HG02642 (cell line): ENCODE measurements at regions not wholly inside any gene's neighbourhood (a gene's known extent, or its start where the extent isn't known, plus 50 kb on each side); places are given as distances from the start of the nearest gene placed in this dataset.
"Not testable (repeated sequence)": the region's sequence is repeated elsewhere in the genome, so short reads cannot be mapped to it uniquely, and the experiment has no call there.

Experiments used
- ATAC-seq: cut with Tn5 transposase; IDR thresholded peaks from one replicate; pipeline ENCODE4 v1.9.1; 2021; ENCODE audit warnings: mild to moderate bottlenecking; ENCODE audit not compliant: unreplicated experiment, poor library complexity

DNA sequence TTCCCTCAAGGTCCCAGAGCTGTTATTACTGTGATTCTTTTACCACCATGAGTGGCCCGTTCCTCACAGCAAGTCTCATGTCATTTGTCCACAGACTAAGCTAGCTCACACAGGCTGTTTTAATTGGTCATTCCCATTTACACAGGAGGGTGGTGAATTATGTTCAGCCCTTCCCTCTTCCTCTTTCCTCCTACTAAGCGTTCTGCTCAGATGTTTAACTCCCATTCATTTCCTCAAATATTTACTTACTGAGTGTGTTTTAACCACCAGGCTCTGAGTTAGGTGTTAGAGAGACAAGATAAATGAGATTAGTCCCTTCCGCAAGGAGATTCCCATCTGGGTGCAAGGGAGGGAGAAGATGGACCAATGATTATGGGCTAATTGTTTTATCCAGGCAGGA, 403.6 kb upstream of the ACVR2A start:
- no peak for ATAC-seq

DNA sequence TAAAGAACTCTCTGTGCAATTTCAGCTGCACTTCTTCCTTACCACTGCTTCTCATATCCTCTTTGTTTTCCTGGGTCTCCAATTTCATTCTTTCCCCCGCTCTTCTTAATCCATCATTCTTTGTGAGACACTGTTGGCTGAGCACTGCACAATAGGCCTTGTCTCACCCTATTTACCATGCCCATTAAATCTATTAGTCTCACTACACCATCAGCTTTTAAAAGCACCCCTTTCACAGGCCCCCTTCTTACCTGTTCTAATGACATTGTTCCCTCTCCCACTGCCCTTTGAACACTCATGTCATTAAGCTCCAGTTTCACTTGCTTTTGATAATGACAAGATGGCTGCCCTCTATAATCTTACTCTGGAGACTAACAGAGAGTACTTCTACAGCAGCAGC, 404.1 kb upstream of the ACVR2A start:
- ATAC-seq = no peak

DNA sequence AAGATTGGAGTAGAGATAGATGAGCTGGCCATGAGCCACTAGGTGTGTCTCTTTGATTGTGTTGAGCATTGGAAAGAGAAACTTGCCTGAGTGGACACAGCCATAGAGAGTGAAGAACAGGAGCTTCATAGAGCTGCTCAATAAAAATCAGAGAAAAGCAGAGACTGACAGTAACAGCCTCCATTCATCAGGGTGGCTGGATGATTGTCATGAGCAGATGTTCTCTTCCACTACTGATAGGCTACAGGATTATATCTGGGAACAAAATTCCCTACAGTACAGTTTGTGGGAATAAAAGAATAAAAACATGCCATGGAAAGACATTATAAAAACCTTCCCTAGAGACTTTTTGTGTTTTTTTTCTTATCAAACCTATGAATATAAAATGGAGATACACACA, 404.8 kb upstream of the ACVR2A start:
- no peak for ATAC-seq

DNA sequence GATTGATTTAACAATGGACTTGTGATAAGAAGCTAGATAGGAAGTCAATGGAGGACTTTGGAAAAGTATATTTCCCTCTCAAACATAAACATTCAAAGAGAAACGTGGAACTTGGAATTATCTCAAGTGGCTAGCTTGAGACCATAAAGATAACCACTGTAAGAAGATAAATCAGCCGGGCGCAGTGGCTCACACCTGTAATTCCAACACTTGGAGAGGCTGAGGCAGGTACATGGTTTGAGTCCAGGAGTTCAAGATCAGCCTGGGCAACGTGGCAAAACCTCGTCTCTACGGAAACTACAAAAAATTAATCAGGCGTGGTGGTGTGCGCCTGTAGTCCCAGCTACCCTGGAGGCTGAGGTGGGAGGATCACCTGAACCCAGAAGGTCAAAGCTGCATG, 405.9 kb upstream of the ACVR2A start:
- ATAC-seq = no peak

DNA sequence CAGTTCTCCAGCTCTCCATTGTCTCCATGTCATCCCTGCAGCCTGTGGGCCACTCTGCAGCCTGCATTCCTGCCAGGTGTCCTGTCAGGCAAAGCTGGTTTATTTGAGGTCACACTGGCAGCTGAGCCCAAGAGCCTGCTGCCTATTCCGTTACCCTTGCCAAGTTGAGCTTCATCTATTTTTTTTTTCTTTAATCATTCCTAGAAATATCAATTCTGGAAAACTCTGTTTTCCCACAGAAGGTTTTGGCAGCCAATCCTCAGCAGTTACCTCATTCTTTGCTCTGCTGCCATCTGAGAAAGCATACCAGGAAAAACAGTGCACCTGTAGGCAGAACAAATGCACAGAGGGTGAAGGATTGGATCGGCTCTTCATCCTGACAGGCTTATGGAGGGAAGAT, 411.0 kb upstream of the ACVR2A start:
- ATAC-seq = no peak

DNA sequence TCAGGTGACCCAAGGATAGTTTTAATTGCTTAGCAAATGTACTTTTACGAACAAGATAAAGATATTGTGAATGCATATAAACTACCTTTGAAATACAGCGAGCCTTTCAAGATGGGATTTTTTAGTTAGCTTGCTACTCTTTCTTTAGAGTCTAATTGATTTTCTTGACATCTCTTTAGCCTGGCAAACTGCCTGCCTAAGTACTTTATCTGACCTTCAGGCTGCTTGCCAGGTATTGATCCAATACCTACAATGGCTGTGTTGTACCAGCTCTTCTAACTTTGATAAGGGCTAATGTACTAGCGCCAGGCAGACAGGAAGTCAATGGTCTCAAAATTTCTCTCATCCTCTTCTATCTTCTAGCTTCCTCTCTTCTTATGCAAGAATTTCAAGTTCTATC, 414.4 kb upstream of the ACVR2A start:
- ATAC-seq = no peak

DNA sequence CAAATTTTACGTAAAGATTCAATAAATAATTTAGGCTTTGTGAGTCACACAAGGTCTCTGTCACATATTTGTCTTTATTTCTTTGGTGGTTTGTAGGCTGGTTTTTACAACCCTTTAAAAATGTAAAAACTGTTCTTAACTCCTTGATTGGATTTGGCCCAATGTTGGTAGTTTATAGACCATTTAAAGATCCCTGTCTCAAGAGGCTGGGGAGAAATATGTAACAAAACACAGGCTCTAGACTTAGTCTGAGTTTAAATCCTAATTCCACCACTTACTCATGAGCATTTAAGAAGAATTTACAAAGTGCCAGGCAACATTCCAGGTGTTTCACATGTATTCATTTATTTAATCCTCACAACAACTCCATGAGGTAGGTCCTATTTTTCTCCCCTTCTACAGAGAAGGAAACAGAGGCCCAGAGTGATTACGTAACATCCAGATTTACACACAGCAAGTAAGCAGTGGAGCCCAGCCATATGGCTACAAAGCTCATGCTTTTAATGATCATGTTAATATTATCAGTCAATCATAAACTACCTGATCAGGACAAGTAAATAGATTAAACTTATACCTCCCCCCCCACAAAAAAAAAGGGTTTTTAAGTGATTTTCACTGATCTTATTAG, 416.6 kb upstream of the ACVR2A start:
- no peak for ATAC-seq

DNA sequence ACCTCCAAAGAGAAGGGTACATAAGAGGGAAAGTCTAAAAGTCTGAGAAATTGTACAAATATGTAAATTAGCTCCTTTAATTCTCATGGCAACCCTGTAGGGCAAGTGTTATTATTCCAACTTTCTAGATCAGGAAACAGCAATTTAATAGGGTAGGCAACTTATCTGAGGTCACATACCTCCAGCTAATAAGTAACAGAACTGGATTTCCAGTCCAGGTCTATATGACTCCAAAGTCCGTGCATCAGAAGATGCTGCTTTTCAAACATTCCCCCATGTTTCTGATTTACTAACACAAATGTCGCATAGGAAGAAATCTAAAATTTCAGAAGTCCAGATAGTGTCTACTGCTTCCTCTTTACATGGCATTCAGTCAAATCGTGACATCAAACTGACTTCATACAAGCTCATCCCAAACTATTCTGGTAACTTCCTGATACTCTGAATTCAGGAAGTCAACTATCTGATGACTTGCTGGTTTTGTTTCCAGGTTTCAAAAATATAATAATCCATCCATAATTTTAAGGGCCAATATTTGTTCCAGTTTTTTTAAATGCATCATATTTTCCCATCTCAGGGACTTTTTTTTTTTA, 419.3 kb upstream of the ACVR2A start:
- no peak for ATAC-seq

DNA sequence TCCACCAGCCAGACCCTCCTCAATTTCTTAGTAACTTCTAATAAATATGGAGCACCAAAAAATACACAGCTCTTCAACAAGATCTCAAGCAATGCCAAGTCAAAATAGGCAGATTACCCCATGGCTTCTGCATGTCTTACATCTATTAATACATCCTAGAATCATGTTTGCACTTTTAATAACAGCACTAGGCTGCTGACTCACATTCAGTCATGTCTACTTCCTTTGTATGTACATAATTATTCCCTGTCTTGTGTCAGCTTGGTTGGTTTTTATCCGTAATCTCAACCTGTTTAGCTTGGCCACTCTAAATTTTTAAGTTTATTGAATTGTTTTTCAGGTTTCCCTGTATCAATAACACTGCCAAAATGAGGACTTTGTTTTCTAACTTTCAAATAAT, 420.1 kb upstream of the ACVR2A start:
- no peak for ATAC-seq

DNA sequence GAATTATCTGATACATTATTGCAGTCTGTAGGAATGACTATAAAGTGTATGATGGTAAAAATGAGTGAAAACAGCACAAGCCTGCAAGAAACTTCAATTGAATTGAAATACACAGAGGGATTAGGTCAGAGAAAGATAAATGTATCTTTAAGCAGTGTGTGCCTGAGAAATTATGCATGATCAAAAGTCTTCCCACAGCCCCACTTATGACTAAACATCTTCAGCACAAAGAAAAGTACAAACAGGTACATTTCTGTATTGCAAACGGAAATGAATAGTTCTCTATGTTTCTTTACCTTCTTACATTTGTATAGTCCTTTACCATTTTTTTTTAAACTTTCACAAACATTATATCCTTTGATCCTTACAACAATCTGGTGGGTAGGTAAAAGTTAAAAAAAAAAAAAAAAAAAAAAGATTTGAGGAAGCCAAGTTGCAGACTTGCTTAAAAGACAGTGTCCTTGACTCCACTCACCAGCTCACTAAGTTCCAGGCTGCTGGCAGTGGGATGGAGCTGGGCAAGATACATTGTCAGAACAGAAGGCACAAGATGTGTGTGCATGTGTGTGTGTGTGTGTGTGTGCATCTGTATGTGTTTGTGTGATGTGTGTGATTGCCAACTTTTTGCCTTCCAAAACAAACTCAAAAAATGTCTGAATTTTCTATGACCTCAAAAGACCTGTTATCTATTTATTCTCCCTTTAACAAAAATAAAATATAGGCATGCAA, 423.7 kb upstream of the ACVR2A start:
- ATAC-seq = no peak

DNA sequence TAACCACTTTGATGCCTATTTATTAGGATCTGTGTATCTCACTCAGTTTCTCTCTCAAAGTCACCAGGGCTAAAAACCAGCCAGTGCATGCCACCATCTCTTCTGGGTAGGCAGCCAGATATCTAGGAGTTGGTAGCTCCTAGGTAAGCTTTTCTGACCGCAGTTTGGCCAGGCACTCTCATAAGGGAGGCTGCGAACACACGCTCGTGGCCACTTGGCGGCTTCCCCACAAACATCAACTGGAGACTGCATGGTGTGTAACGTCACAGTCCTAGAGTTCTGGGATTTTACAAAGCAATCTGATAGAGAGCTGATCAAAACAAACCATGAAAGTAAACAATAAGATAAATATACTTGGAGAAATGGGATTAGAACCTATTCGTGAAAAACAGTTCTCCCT, 424.3 kb upstream of the ACVR2A start:
- ATAC-seq = no peak

DNA sequence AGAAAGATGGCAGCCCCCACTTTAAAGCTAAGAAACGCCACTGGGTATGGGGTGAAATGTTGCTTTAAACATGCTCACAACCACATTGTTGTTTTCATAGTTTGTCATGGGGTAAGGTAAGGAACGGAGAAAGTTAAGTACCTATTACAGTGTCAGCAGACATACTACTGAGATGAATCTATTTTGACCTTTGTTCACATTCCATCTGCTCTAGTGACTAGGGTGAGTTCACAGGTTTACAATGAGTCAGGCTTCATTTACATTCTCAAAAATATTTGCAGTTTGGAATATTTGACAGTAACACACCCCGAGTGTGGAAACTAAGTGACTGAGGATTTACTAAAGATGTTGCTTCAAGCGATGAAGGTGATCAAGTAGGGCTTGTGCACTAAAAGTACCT, 428.7 kb upstream of the ACVR2A start:
- ATAC-seq = no peak

DNA sequence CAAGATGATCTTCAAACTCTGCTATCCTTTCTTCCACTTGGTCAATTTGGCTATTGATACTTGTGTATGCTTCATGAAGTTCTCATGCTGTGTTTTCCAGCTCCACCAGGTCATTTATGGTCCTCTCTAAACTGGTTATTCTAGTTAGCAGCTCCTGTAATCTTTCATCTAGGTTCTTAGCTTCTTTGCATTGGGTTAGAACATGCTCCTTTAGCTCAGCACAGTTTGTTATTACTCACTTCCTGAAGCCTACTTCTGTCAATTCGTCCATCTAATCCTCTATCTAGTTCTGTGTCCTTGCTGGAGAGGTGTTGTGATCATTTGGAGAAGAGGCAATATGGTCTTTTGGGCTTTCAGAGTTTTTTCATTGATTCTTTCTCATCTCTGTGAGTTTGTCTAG, 430.2 kb upstream of the ACVR2A start:
- ATAC-seq = not testable (repeated sequence)

DNA sequence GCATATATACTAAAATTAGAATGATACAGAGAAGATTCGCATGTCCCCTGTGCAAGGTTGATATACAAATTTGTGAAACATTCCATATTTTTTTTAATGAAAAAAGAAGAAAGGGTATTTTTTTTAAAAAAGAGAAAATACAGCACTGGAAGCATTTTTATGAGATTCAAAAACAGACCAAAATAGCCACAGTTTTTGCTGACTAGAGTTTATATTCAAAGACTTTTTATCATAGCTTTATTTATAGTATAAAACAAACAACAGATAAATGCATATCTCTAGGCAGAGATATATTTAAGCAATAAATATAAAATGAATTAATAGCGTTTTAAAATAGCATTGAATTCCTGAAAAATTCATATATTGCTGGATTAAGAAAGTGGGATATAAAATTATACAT, 436.5 kb upstream of the ACVR2A start:
- ATAC-seq = no peak

DNA sequence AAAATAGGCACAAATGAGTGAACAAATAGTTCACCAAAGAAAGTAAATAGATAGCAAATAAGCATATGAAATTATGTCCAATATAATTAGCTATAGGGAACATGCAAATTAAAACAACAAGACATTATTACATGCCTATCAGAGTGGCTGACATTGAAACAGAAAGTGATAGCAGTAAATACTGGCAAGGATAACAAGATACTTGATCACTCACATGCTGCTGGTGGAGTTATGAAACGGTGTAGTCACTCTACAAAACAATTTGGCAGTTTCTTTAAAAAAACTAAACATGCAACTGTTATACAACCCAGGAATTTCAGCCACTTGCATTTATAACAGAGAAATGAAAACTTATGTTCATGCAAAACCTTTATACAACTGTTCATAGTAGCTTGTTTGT, 439.2 kb upstream of the ACVR2A start:
- ATAC-seq = no peak

DNA sequence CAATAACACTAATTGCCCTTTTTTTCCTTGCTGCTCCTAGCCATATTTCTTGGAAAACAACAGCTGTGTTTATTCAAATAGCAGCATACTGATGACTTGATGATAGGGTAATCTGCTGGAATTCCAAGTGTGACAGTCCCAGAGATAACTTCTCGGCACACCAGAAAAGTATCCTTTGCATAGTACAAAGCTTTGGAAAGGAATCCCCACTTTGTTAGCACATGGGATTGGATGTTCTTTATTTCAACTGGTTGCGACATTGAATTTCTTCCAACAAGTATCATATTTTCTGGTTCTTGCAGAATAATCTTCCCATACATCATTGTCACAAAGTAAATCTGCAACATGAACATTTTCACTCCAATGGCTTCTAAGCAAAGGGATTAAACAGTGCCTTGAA, 445.8 kb upstream of the ACVR2A start:
- ATAC-seq = no peak

DNA sequence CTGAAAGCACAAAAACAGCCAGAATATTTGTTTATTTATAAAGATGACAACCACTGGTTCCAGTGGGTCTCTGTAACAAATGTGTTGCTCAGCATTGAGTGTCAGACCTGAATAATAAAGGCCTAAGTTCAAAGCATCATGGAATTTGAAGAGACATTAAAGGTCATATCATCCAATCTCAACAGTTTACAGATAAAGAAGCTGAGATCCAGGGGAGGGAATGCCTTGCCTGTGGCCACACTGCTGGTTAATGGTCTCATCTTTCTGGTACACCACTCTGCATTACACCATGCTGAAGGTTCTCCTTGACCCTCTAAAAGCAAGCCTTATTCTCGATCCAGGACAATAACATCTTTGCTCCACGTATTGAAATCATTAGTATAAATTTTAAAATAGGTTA, 446.5 kb upstream of the ACVR2A start:
- no peak for ATAC-seq

DNA sequence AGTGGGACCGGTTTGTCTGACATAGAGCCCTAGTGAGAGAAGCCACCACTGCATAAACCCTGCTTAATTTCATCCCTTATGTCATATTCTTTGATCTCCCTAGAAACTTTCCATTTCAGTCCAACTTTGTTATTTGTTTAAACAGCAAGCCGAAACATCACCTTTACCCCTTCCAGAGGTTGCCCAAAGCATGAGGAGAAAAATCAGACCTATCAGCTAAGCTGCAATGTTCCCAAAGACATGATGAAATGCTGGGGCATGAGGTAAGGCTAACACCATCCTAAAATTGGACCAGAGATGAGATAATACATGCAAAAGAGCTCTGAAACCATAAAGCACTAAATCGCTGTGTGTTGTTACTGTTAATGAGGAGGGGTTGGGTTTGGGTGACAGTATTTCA, 447.9 kb upstream of the ACVR2A start:
- ATAC-seq = no peak

DNA sequence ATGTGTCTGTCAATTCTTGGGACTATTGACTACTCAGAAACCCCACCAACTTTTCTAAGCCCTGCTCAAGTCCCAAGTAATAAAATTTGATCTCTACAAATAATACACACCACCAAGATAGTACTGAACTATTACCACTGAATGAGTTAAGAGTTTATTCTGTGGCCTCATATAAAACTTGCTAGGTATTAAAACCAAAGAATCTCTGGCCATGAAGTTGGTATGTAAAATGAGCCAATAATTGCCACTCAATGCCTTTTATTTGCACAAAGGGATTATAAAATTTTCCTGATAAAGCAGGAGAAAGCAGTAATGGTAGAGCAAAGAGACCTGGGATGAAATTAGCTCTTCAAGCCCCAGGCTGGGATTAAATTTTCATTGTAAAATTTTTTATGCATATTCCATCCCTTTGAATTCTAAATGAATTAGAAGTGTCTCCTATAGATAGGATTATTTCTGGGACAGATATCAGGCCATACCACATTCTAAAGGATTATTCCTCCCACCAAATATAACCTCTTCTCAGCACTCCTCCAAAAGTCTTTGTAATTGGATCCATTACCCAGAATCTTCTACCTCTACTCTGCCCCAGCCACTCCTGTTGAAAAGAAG, 450.5 kb upstream of the ACVR2A start:
- ATAC-seq = no peak

DNA sequence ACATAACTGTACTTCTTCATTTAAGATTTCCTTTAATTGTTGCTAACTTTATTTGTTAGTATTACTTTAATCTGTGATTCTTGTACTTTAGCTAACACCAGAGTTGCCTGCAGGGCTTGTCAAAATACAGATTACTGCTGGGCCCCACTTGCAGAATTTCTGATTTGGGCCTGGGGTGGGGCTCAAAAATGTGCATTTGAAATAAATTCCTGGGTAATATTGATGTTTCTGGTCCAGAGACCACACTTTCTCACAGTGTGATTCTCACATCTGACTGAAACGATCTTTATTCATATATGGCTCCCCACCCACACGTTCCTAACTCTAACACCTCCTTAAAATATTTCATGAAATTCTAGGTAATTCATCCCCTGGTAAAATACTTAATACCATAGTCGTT, 452.6 kb upstream of the ACVR2A start:
- no peak for ATAC-seq

DNA sequence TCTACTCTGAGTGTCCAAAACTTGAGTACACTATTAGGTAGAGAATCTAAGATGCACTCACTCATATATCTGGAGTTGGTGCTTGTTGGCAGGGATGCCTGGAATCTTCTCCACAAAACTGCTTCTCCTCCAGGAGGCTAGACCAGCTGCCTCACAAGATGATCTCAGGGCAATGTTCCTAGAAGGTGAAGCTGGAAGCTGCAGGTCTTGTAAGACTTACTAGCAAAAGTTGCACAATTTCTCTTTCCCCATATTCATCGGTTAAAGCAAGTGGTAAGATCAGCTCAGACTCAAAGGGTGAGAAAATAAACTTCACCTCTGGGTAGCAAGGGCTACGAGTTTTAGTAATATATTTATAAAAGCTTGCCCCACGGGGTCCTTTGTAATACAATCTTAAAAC, 454.4 kb upstream of the ACVR2A start:
- no peak for ATAC-seq

DNA sequence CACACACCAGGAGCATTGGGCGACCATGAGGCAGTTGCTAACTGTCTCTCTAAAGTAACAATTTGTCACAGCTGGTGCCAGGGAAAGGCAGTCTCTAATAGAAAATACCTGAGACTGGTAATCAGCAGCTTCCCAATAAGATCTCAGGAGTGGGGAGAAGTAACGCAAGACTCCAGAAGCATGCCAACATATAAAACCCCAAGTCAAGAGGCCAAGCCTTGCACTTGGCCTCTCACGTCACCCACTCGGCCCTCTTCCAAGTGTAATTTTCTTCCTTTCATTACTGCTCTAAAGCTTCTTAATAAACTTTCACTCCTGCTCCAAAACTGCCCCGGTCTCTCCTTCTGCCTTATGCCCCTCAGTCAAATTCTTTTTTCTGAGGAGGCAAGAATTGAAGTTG, 455.6 kb upstream of the ACVR2A start:
- no peak for ATAC-seq
